HL-60 (cell line): ENCODE measurements at regions not wholly inside any gene's neighbourhood (a gene's known extent, or its start where the extent isn't known, plus 50 kb on each side); places are given as distances from the start of the nearest gene placed in this dataset.

Source experiments
- DNase-seq, 2 experiments: peaks; one replicate each; pipeline ENCODE4 v3.0.0-alpha.2; 2010 to 2020; ENCODE audit warnings: low read depth in 1 of 2, low spot score in 1 of 2
- H3K27ac ChIP-seq: fragments of 250-450 bp; sonication (Bioruptor Pico); replicated peaks from 2 replicates; pipeline ENCODE4 v1.5.1; 2020; ENCODE audit warnings: mild to moderate bottlenecking, moderate library complexity
- H3K27me3 ChIP-seq: fragments of 250-450 bp; sonication (Bioruptor Pico); 2 replicates; pipeline ENCODE4 v1.5.1; 2021; ENCODE audit warnings: mild to moderate bottlenecking, moderate library complexity; ENCODE audit not compliant: insufficient read depth, poor library complexity, severe bottlenecking
- H3K4me3 ChIP-seq: replicated peaks from 2 replicates; pipeline ENCODE4 v1.5.1; 2011; ENCODE audit warnings: mild to moderate bottlenecking, control low read depth, low read length; ENCODE audit not compliant: insufficient read depth
- CTCF ChIP-seq: IDR thresholded peaks from one replicate; pipeline ENCODE4 v1.5.1; 2011; ENCODE audit warnings: low read length, control low read depth, inconsistent platforms; ENCODE audit not compliant: insufficient read depth
- GABPA ChIP-seq: IDR thresholded peaks from 2 replicates; pipeline ENCODE4 v1.6.1; 2012; ENCODE audit warnings: low read depth
- POLR2AphosphoS5 ChIP-seq: IDR thresholded peaks from 2 replicates; pipeline ENCODE4 v1.6.1; 2012; ENCODE audit warnings: low read depth
- SPI1 ChIP-seq: IDR thresholded peaks from 2 replicates; pipeline ENCODE4 v1.6.1; 2012; ENCODE audit warnings: low read depth, mild to moderate bottlenecking, borderline replicate concordance
- TF ChIP-seq, protein P1 (sequence below): IDR thresholded peaks from 2 replicates; pipeline ENCODE4 v1.6.1; 2012; ENCODE audit warnings: low read depth; ENCODE audit not compliant: insufficient replicate concordance

- TF ChIP-seq, protein P1, sequence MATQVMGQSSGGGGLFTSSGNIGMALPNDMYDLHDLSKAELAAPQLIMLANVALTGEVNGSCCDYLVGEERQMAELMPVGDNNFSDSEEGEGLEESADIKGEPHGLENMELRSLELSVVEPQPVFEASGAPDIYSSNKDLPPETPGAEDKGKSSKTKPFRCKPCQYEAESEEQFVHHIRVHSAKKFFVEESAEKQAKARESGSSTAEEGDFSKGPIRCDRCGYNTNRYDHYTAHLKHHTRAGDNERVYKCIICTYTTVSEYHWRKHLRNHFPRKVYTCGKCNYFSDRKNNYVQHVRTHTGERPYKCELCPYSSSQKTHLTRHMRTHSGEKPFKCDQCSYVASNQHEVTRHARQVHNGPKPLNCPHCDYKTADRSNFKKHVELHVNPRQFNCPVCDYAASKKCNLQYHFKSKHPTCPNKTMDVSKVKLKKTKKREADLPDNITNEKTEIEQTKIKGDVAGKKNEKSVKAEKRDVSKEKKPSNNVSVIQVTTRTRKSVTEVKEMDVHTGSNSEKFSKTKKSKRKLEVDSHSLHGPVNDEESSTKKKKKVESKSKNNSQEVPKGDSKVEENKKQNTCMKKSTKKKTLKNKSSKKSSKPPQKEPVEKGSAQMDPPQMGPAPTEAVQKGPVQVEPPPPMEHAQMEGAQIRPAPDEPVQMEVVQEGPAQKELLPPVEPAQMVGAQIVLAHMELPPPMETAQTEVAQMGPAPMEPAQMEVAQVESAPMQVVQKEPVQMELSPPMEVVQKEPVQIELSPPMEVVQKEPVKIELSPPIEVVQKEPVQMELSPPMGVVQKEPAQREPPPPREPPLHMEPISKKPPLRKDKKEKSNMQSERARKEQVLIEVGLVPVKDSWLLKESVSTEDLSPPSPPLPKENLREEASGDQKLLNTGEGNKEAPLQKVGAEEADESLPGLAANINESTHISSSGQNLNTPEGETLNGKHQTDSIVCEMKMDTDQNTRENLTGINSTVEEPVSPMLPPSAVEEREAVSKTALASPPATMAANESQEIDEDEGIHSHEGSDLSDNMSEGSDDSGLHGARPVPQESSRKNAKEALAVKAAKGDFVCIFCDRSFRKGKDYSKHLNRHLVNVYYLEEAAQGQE: no peak
- no peak for TF ChIP-seq POLR2AphosphoS5
- no peak for TF ChIP-seq CTCF
- no peak for TF ChIP-seq SPI1
- no peak for TF ChIP-seq GABPA
- DNase-seq: no peak
- Histone ChIP-seq H3K4me3 (no peak overlapping the region), H3K27me3 (no peaks in the 10 kb centered on the region), H3K27ac (no peak overlapping the region)
Observed at GRCh38 chr10:125595911-125596310, 87.1 kb downstream of the TEX36 start.

GRCh38 chr10:125593644-125594043, 89.3 kb downstream of the TEX36 start:
- no peak for DNase-seq
- TF ChIP-seq POLR2AphosphoS5: no peak
- TF ChIP-seq SPI1: no peak
- TF ChIP-seq GABPA: no peak
- TF ChIP-seq, protein P1: no peak
- TF ChIP-seq CTCF: no peak

DNA sequence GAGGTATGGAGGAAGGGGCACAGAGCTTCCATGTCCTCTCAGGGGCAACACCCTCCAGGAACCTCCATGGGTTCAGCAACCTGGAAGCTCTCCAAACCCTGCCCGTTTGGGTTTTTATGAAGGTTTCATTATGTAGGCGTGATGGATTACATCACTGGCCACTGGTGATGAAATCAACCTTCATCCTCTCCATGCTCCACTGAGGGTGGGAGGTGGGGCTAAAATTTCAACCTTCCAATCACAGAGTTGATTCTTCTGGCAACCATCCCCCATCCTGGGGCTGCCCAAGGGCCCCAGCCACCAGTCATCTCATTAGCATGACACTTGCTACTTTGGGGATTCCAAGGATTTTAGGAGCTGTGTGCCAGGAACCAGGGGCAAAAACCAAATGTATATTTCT, 90.1 kb downstream of the TEX36 start:
- Histone ChIP-seq H3K27me3 (no peaks in the 10 kb centered on the region), H3K27ac (no peak overlapping the region), H3K4me3 (no peak overlapping the region)
- DNase-seq: peak in 1 of 2 experiments; percentile 6
- TF ChIP-seq, protein P1: no peak
- TF ChIP-seq CTCF: no peak
- TF ChIP-seq GABPA: no peak
- TF ChIP-seq POLR2AphosphoS5: no peak
- no peak for TF ChIP-seq SPI1

More at GRCh38 chr10:125593644-125594043, 89.3 kb downstream of the TEX36 start:
- Histone ChIP-seq H3K27me3 (no peaks in the 10 kb centered on the region), H3K4me3 (no peak overlapping the region), H3K27ac (no peak overlapping the region)
